Neural progenitor cell (in vitro differentiated cells): ENCODE measurements at regions not wholly inside any gene's neighbourhood (a gene's known extent, or its start where the extent isn't known, plus 50 kb on each side); places are given as distances from the start of the nearest gene placed in this dataset.

ENCODE experiments used
- DNase-seq: peaks from one replicate; pipeline ENCODE4 v3.0.0-alpha.2; 2016; ENCODE audit warnings: low spot score
- H2AFZ ChIP-seq: fragments of 200-600 bp; sonication (generic); replicated peaks from 2 replicates; pipeline ENCODE4 v1.6.1; 2016; ENCODE audit warnings: antibody characterized with exemption
- H3F3A ChIP-seq: fragments of 200-600 bp; sonication (generic); 2 replicates; pipeline ENCODE4 v1.6.1; 2016; ENCODE audit warnings: antibody characterized with exemption, low read depth
- H3K27ac ChIP-seq: fragments of 200-600 bp; sonication (generic); 2 replicates; pipeline ENCODE4 v1.5.1; 2016; ENCODE audit warnings: mild to moderate bottlenecking
- H3K27me3 ChIP-seq: fragments of 200-600 bp; sonication (generic); 2 replicates; pipeline ENCODE4 v1.6.1; 2016; ENCODE audit warnings: mild to moderate bottlenecking, moderate library complexity
- H3K36me3 ChIP-seq: fragments of 200-600 bp; sonication (generic); 2 replicates; pipeline ENCODE4 v1.5.1; 2016
- H3K4me1 ChIP-seq: fragments of 200-600 bp; sonication (generic); 2 replicates; pipeline ENCODE4 v1.6.1; 2016; ENCODE audit warnings: mixed run types
- H3K4me2 ChIP-seq: fragments of 200-600 bp; sonication (generic); 2 replicates; pipeline ENCODE4 v1.6.1; 2016
- H3K4me3 ChIP-seq: fragments of 200-600 bp; sonication (generic); 2 replicates; pipeline ENCODE4 v1.5.1; 2016
- H3K79me2 ChIP-seq: fragments of 200-600 bp; sonication (generic); 2 replicates; pipeline ENCODE4 v1.6.1; 2016; ENCODE audit warnings: low read depth
- H3K9ac ChIP-seq: fragments of 200-600 bp; sonication (generic); 2 replicates; pipeline ENCODE4 v1.6.1; 2016
- H3K9me3 ChIP-seq: fragments of 200-600 bp; sonication (generic); 2 replicates; pipeline ENCODE4 v1.5.1; 2016; ENCODE audit warnings: low read depth
- H4K20me1 ChIP-seq: fragments of 200-600 bp; sonication (generic); 2 replicates; pipeline ENCODE4 v1.6.1; 2016; ENCODE audit warnings: low read depth
- H3K27ac Mint-ChIP-seq: 3 replicates; pipeline ENCODE4 v1.8.0; 2021; ENCODE audit warnings: mixed read lengths
- H3K27me3 Mint-ChIP-seq: 2 replicates; pipeline ENCODE4 v1.8.0; 2022; ENCODE audit warnings: low read depth, mild to moderate bottlenecking, inconsistent platforms, moderate library complexity, mixed read lengths; ENCODE audit not compliant: insufficient read depth
- H3K36me3 Mint-ChIP-seq: 3 replicates; pipeline ENCODE4 v1.8.0; 2021; ENCODE audit warnings: mixed read lengths
- H3K4me1 Mint-ChIP-seq: 3 replicates; pipeline ENCODE4 v1.8.0; 2021; ENCODE audit warnings: mixed read lengths
- H3K4me3 Mint-ChIP-seq: 3 replicates; pipeline ENCODE4 v1.8.0; 2021; ENCODE audit warnings: mild to moderate bottlenecking, moderate library complexity, mixed read lengths
- H3K9me3 Mint-ChIP-seq: 3 replicates; pipeline ENCODE4 v1.8.0; 2020; ENCODE audit warnings: mixed read lengths
- CTCF ChIP-seq: fragments of 200-600 bp; sonication (generic); IDR thresholded peaks from 2 replicates; pipeline ENCODE4 v1.5.1; 2017; ENCODE audit warnings: antibody characterized with exemption, mild to moderate bottlenecking
- EZH2 ChIP-seq: fragments of 200-600 bp; sonication (generic); IDR thresholded peaks from 2 replicates; pipeline ENCODE4 v1.6.1; 2017; ENCODE audit warnings: antibody characterized with exemption, mild to moderate bottlenecking, moderate library complexity
- EZH2phosphoT487 ChIP-seq: fragments of 200-600 bp; sonication (generic); IDR thresholded peaks from 2 replicates; pipeline ENCODE4 v1.6.1; 2017; ENCODE audit warnings: antibody characterized with exemption

GRCh38 chr14:101072945-101073597 lies 169.5 kb upstream of the RTL1 start:
- Mint-ChIP-seq H3K36me3 (no peaks in the 10 kb centered on the region), H3K27ac (no peak overlapping the region), H3K27me3 (peaks cover 11% of the 10 kb centered on the region), H3K4me3 (no peak overlapping the region), H3K9me3 (no peaks in the 10 kb centered on the region), H3K4me1 (peaks cover 40% of the 10 kb centered on the region)
- Histone ChIP-seq H3K4me3 (no peak overlapping the region), H2AFZ (no peak overlapping the region), H3K36me3 (no peaks in the 10 kb centered on the region), H4K20me1 (no peaks in the 10 kb centered on the region), H3K79me2 (no peaks in the 10 kb centered on the region), H3K27me3 (peaks cover 56% of the 10 kb centered on the region), H3F3A (no peaks in the 10 kb centered on the region), H3K9me3 (no peaks in the 10 kb centered on the region), H3K27ac (no peak overlapping the region), H3K9ac (no peak overlapping the region), H3K4me1 (peaks cover 18% of the 10 kb centered on the region), H3K4me2 (no peak overlapping the region)
- peak; percentile 65 for DNase-seq
- TF ChIP-seq EZH2 (no peak), CTCF (no peak)

- DNase-seq, result no peak
- Histone ChIP-seq H3K27me3 (peaks cover 61% of the 10 kb centered on the region), H4K20me1 (no peaks in the 10 kb centered on the region), H3K79me2 (no peaks in the 10 kb centered on the region), H3K9ac (no peak overlapping the region), H3K4me3 (no peak overlapping the region), H3K4me2 (no peak overlapping the region), H2AFZ (no peak overlapping the region), H3K9me3 (no peaks in the 10 kb centered on the region), H3F3A (no peaks in the 10 kb centered on the region), H3K27ac (no peak overlapping the region), H3K36me3 (no peaks in the 10 kb centered on the region), H3K4me1 (peaks cover 18% of the 10 kb centered on the region)
- Mint-ChIP-seq H3K36me3 (no peaks in the 10 kb centered on the region), H3K4me1 (peaks cover 40% of the 10 kb centered on the region), H3K9me3 (no peaks in the 10 kb centered on the region), H3K27ac (no peak overlapping the region), H3K4me3 (no peak overlapping the region), H3K27me3 (peaks cover 13% of the 10 kb centered on the region)
- no peak for TF ChIP-seq EZH2
- TF ChIP-seq EZH2phosphoT487, result no peak
- TF ChIP-seq CTCF, result no peak
These were observed 170.1 kb upstream of the RTL1 start for GRCh38 chr14:101073598-101073965.

- Histone ChIP-seq H3K4me3 (no peak overlapping the region), H3K36me3 (no peaks in the 10 kb centered on the region), H3F3A (no peaks in the 10 kb centered on the region), H2AFZ (no peak overlapping the region), H3K9me3 (no peaks in the 10 kb centered on the region), H3K4me2 (no peak overlapping the region), H3K27me3 (peaks cover 70% of the 10 kb centered on the region), H4K20me1 (no peaks in the 10 kb centered on the region), H3K4me1 (peaks cover 18% of the 10 kb centered on the region), H3K79me2 (no peaks in the 10 kb centered on the region), H3K27ac (no peak overlapping the region), H3K9ac (no peak overlapping the region)
- TF ChIP-seq EZH2 (no peak), CTCF (no peak), EZH2phosphoT487 (no peak)
- H3K36me3 Mint-ChIP-seq, result no peaks in the 10 kb centered on the region
- no peak for DNase-seq
- no peak overlapping the region for H3K4me3 Mint-ChIP-seq
- H3K9me3 Mint-ChIP-seq, result no peaks in the 10 kb centered on the region
- H3K4me1 Mint-ChIP-seq, result peaks cover 38% of the 10 kb centered on the region
- peaks cover 17% of the 10 kb centered on the region for H3K27me3 Mint-ChIP-seq
- H3K27ac Mint-ChIP-seq, result peak overlapping the region; percentile 35
These were observed 170.9 kb upstream of the RTL1 start for GRCh38 chr14:101074196-101075024.
